Nephron (organoid): ENCODE measurements at regions not wholly inside any gene's neighbourhood (a gene's known extent, or its start where the extent isn't known, plus 50 kb on each side); places are given as distances from the start of the nearest gene placed in this dataset.
A peak's percentile ranks its signal among the peaks of the same experiment; 100 is the strongest.

Experiments used
- H3K27ac Mint-ChIP-seq, 3 experiments: 2 replicates each; pipeline ENCODE4 v1.8.0; 2020; ENCODE audit warnings: mixed read lengths in 3 of 3, mild to moderate bottlenecking in 2 of 3, moderate library complexity in 1 of 3
- H3K27me3 Mint-ChIP-seq: 2 replicates; pipeline ENCODE4 v1.8.0; 2021; ENCODE audit warnings: low read depth, mild to moderate bottlenecking, moderate library complexity, mixed read lengths
- H3K36me3 Mint-ChIP-seq: 2 replicates; pipeline ENCODE4 v1.8.0; 2020; ENCODE audit warnings: low read depth, mixed read lengths
- H3K4me1 Mint-ChIP-seq: 2 replicates; pipeline ENCODE4 v1.8.0; 2020; ENCODE audit warnings: mixed read lengths
- H3K4me3 Mint-ChIP-seq, 3 experiments: 2 replicates each; pipeline ENCODE4 v1.8.0; 2020; ENCODE audit warnings: mild to moderate bottlenecking in 3 of 3, mixed read lengths in 3 of 3, moderate library complexity in 2 of 3
- H3K9me3 Mint-ChIP-seq: 2 replicates; pipeline ENCODE4 v1.8.0; 2020; ENCODE audit warnings: mixed read lengths
- CTCF ChIP-seq, 3 experiments: fragments of 200-600 bp; sonication (generic); IDR thresholded peaks; one replicate each; pipeline ENCODE4 v1.5.0; 2021; ENCODE audit warnings: antibody characterized with exemption in 3 of 3; ENCODE audit not compliant: unreplicated experiment in 3 of 3

- Mint-ChIP-seq H3K27ac (no peak overlapping the region), H3K4me1 (peaks cover 10% of the 10 kb centered on the region), H3K27me3 (no peaks in the 10 kb centered on the region), H3K4me3 (no peak overlapping the region), H3K36me3 (no peaks in the 10 kb centered on the region), H3K9me3 (no peaks in the 10 kb centered on the region)
- no peak for TF ChIP-seq CTCF (IDR thresholded peaks at IDR 0.05; ENCODE audit: unreplicated experiment in 3 of 3)
Measured at GRCh38 chr13:32951580-32951979, 64.6 kb upstream of the KL start.

- Mint-ChIP-seq H3K4me1 (peaks cover 12% of the 10 kb centered on the region), H3K9me3 (no peaks in the 10 kb centered on the region), H3K27me3 (no peaks in the 10 kb centered on the region), H3K4me3 (no peak overlapping the region), H3K27ac (peak overlapping the region; percentile 85 to 94 (median 85)), H3K36me3 (no peaks in the 10 kb centered on the region)
- TF ChIP-seq CTCF (IDR thresholded peaks at IDR 0.05; ENCODE audit: unreplicated experiment in 3 of 3), result no peak
Measured at GRCh38 chr13:32955881-32956594, 60.2 kb upstream of the KL start.

DNA sequence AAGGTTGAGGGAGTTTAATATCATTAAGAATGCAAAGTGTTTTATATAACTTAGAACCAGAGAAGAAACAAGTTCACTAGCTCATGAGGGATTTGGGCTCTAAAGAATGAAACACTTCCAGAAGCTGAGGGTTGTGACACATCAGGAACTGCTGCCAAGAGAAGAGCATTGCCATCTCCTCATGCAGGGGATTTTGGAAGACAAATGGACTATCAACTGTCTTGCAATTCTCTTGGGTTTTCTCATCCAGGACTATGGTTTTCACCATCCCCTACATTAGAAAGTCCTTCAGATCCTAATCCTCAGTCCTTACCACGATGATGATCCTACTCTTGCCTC is 59.7 kb upstream of the KL start:
- Mint-ChIP-seq H3K36me3 (no peaks in the 10 kb centered on the region), H3K9me3 (no peaks in the 10 kb centered on the region), H3K4me3 (no peak overlapping the region), H3K4me1 (peaks cover 12% of the 10 kb centered on the region), H3K27me3 (no peaks in the 10 kb centered on the region), H3K27ac (peak overlapping the region; percentile 85 to 94 (median 85))
- TF ChIP-seq CTCF (IDR thresholded peaks at IDR 0.05; ENCODE audit: unreplicated experiment in 3 of 3), result no peak

DNA sequence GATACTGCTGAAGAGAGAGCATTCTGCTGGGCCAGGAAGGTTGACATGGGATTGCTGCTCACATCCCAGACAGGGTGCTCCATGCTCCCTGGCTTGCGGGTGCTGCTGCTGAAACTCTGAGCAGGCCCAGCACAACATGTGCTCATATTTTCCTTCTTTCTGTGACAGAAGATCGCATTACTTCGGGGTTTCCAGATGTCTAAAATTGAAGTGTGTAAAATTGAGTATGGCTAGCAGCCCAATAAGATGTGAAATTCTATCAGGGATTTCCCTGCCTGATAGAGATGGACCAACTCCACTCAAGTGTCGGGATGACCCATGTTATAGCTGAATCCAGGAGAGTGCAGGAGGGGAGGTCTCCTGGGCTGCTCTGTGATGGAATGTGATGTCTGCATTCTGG is 55.6 kb upstream of the KL start:
- Mint-ChIP-seq H3K27ac (no peak overlapping the region), H3K9me3 (no peaks in the 10 kb centered on the region), H3K36me3 (no peaks in the 10 kb centered on the region), H3K4me1 (peaks cover 12% of the 10 kb centered on the region), H3K4me3 (no peak overlapping the region), H3K27me3 (no peaks in the 10 kb centered on the region)
- TF ChIP-seq CTCF (IDR thresholded peaks at IDR 0.05; ENCODE audit: unreplicated experiment in 3 of 3), result no peak

DNA sequence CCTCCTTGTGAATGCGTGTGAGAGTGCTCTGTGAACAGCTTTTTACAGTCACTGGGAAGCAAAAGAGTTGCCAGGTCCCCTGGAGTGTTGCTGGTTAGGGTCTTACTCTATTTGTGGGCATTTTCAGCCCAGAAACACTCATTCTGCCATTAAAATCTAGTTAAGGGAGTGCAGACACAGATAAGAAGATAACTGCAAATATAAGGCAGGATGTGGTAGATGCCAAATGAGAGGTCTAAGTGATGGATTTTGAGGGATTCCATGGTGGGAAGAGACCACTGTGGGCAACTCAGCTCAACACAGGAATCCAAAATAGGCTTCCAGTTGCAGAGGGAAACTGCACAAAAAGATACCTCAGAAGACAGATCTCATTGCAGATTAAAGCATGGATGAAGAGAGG is 54.5 kb upstream of the KL start:
- Mint-ChIP-seq H3K36me3 (no peaks in the 10 kb centered on the region), H3K4me1 (peaks cover 7% of the 10 kb centered on the region), H3K4me3 (no peak overlapping the region)

More for the DNA sequence above, 54.5 kb upstream of the KL start:
- no peaks in the 10 kb centered on the region for H3K9me3 Mint-ChIP-seq
- H3K27me3 Mint-ChIP-seq, result no peaks in the 10 kb centered on the region
- H3K27ac Mint-ChIP-seq, result no peak overlapping the region
- TF ChIP-seq CTCF (IDR thresholded peaks at IDR 0.05; ENCODE audit: unreplicated experiment in 3 of 3), result no peak
